Osteocyte (in vitro differentiated cells): ENCODE measurements at regions not wholly inside any gene's neighbourhood (a gene's known extent, or its start where the extent isn't known, plus 50 kb on each side); places are given as distances from the start of the nearest gene placed in this dataset.

ENCODE experiments used
- DNase-seq: peaks from one replicate; pipeline ENCODE4 v3.0.0; 2021; ENCODE audit warnings: mixed read lengths; ENCODE audit not compliant: unreplicated experiment; ENCODE audit errors: extremely low spot score
- H3K27ac Mint-ChIP-seq: one replicate; pipeline ENCODE4 v1.8.0; 2021; ENCODE audit warnings: mild to moderate bottlenecking, mixed read lengths; ENCODE audit not compliant: unreplicated experiment
- H3K27me3 Mint-ChIP-seq: one replicate; pipeline ENCODE4 v1.8.0; 2021; ENCODE audit warnings: mixed read lengths; ENCODE audit not compliant: unreplicated experiment
- H3K36me3 Mint-ChIP-seq: one replicate; pipeline ENCODE4 v1.8.0; 2021; ENCODE audit warnings: mixed read lengths; ENCODE audit not compliant: unreplicated experiment
- H3K4me1 Mint-ChIP-seq: one replicate; pipeline ENCODE4 v1.8.0; 2021; ENCODE audit warnings: mixed read lengths; ENCODE audit not compliant: unreplicated experiment
- H3K4me3 Mint-ChIP-seq: one replicate; pipeline ENCODE4 v1.8.0; 2021; ENCODE audit warnings: mild to moderate bottlenecking, moderate library complexity, mixed read lengths; ENCODE audit not compliant: unreplicated experiment
- H3K9me3 Mint-ChIP-seq: one replicate; pipeline ENCODE4 v1.8.0; 2021; ENCODE audit warnings: mixed read lengths; ENCODE audit not compliant: unreplicated experiment
- CTCF ChIP-seq: fragments of 200-600 bp; sonication (generic); IDR thresholded peaks from 2 replicates; pipeline ENCODE4 v1.5.0; 2021; ENCODE audit warnings: antibody characterized with exemption, mild to moderate bottlenecking, moderate library complexity

- no peak overlapping the region for H3K27ac Mint-ChIP-seq
- no peak overlapping the region for H3K4me3 Mint-ChIP-seq
- no peaks in the 10 kb centered on the region for H3K4me1 Mint-ChIP-seq
- no peak for DNase-seq
- no peaks in the 10 kb centered on the region for H3K36me3 Mint-ChIP-seq
- no peaks in the 10 kb centered on the region for H3K9me3 Mint-ChIP-seq
- no peak for TF ChIP-seq CTCF
- H3K27me3 Mint-ChIP-seq = no peaks in the 10 kb centered on the region
Measured at GRCh38 chr11:90803831-90804230, 581.0 kb upstream of the CHORDC1 start.

GRCh38 chr11:90803366-90803765, 580.5 kb upstream of the CHORDC1 start:
- no peaks in the 10 kb centered on the region for H3K9me3 Mint-ChIP-seq
- H3K27ac Mint-ChIP-seq = no peak overlapping the region
- H3K4me1 Mint-ChIP-seq = no peaks in the 10 kb centered on the region
- no peak for DNase-seq
- no peak for TF ChIP-seq CTCF
- no peak overlapping the region for H3K4me3 Mint-ChIP-seq
- no peaks in the 10 kb centered on the region for H3K36me3 Mint-ChIP-seq
- no peaks in the 10 kb centered on the region for H3K27me3 Mint-ChIP-seq

- no peaks in the 10 kb centered on the region for H3K36me3 Mint-ChIP-seq
- H3K9me3 Mint-ChIP-seq = no peaks in the 10 kb centered on the region
- H3K27ac Mint-ChIP-seq = no peak overlapping the region
- no peaks in the 10 kb centered on the region for H3K27me3 Mint-ChIP-seq
- no peak overlapping the region for H3K4me3 Mint-ChIP-seq
- H3K4me1 Mint-ChIP-seq = no peaks in the 10 kb centered on the region
- DNase-seq = no peak
- no peak for TF ChIP-seq CTCF
Measured at GRCh38 chr11:90798769-90799168, 575.9 kb upstream of the CHORDC1 start.

- Mint-ChIP-seq H3K27me3 (no peaks in the 10 kb centered on the region), H3K4me1 (no peaks in the 10 kb centered on the region), H3K4me3 (no peak overlapping the region), H3K36me3 (no peaks in the 10 kb centered on the region), H3K27ac (no peak overlapping the region), H3K9me3 (no peaks in the 10 kb centered on the region)
- DNase-seq = no peak
- TF ChIP-seq CTCF = no peak
Measured at GRCh38 chr11:90795746-90796145, 572.9 kb upstream of the CHORDC1 start.

- Mint-ChIP-seq H3K36me3 (no peaks in the 10 kb centered on the region), H3K27ac (no peak overlapping the region), H3K27me3 (no peaks in the 10 kb centered on the region), H3K4me1 (no peaks in the 10 kb centered on the region), H3K4me3 (no peak overlapping the region), H3K9me3 (peaks cover 14% of the 10 kb centered on the region)
- TF ChIP-seq CTCF = no peak
- DNase-seq = no peak
Measured at GRCh38 chr11:90788961-90789360, 566.1 kb upstream of the CHORDC1 start.
